ENCODE measurements at regions not wholly inside any gene's neighbourhood (a gene's known extent, or its start where the extent isn't known, plus 50 kb on each side); places are given as distances from the start of the nearest gene placed in this dataset.

DNA sequence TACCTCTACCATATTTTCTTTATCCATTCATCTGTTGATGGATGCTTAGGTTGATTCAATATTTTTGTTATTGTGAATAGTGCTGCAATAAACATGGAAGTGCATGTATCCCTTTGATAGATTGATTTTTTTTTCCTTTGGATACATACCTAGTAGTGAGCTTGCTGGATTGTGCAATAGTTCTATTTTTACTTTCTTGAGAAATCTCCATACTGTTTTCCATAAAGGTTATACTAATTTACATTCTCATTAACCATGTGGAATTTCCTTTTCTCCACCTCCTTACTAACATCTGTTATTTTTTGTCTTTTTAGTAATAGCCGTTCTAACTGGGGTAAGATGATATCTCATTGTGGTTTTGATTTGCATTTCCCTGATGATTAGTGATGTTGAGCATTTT lies 124.6 kb upstream of the TOX3 start:
- TF ChIP-seq EZH2 (IDR thresholded peaks at IDR 0.05) (no peak), POLR2AphosphoS5 (IDR thresholded peaks at IDR 0.05; ENCODE audit: borderline replicate concordance, low read depth, low read length) (no peak), FOXP2 (optimal IDR thresholded peaks at IDR 0.05; ENCODE audit: control extremely low read depth, extremely low read length, insufficient read depth) (no peak)
